ENCODE measurements at regions not wholly inside any gene's neighbourhood (a gene's known extent, or its start where the extent isn't known, plus 50 kb on each side); places are given as distances from the start of the nearest gene placed in this dataset.

GRCh38 chr16:87170310-87170709, 146.9 kb downstream of the C16orf95 start:
- no peak overlapping the region for H3K27ac ChIP-seq
- TF ChIP-seq CTCF (IDR thresholded peaks at IDR 0.05): no peak
- no peaks in the 10 kb centered on the region for H3K27me3 ChIP-seq
- intact Hi-C loops (cut with DNase I): no loop called here
- no peak overlapping the region for H3K4me3 ChIP-seq
- no peaks in the 10 kb centered on the region for H3K4me1 ChIP-seq
- no peaks in the 10 kb centered on the region for H3K9me3 ChIP-seq
- ATAC-seq: no peak
- no peaks in the 10 kb centered on the region for H3K36me3 ChIP-seq
- no peak for DNase-seq

- no peak for ATAC-seq
- no peaks in the 10 kb centered on the region for H3K4me1 ChIP-seq
- H3K9me3 ChIP-seq: no peaks in the 10 kb centered on the region
- H3K27me3 ChIP-seq: no peaks in the 10 kb centered on the region
- no peak overlapping the region for H3K27ac ChIP-seq
- no peak for DNase-seq
- no peaks in the 10 kb centered on the region for H3K36me3 ChIP-seq
- H3K4me3 ChIP-seq: no peak overlapping the region
- TF ChIP-seq CTCF (IDR thresholded peaks at IDR 0.05): no peak
- intact Hi-C loops (cut with DNase I): no loop called here
Measured at GRCh38 chr16:87171723-87172122, 145.5 kb downstream of the C16orf95 start.

GRCh38 chr16:87172632-87173031, 144.6 kb downstream of the C16orf95 start:
- H3K4me3 ChIP-seq: no peak overlapping the region
- no peak for TF ChIP-seq CTCF (IDR thresholded peaks at IDR 0.05)
- no peaks in the 10 kb centered on the region for H3K4me1 ChIP-seq
- peaks cover 3% of the 10 kb centered on the region for H3K27me3 ChIP-seq
- DNase-seq (no peak), ATAC-seq (no peak)
- intact Hi-C loops (cut with DNase I): no loop called here
- no peak overlapping the region for H3K27ac ChIP-seq
- no peaks in the 10 kb centered on the region for H3K36me3 ChIP-seq
- no peaks in the 10 kb centered on the region for H3K9me3 ChIP-seq

- intact Hi-C loops (cut with DNase I): no loop called here
- no peaks in the 10 kb centered on the region for H3K9me3 ChIP-seq
- no peaks in the 10 kb centered on the region for H3K4me1 ChIP-seq
- H3K27ac ChIP-seq: no peak overlapping the region
- ATAC-seq: no peak
- no peak for TF ChIP-seq CTCF (IDR thresholded peaks at IDR 0.05)
- H3K4me3 ChIP-seq: no peak overlapping the region
- H3K27me3 ChIP-seq: peaks cover 4% of the 10 kb centered on the region
- DNase-seq: no peak
- no peaks in the 10 kb centered on the region for H3K36me3 ChIP-seq
Measured at GRCh38 chr16:87173294-87173893, 143.8 kb downstream of the C16orf95 start.

GRCh38 chr16:87174061-87174460, 143.1 kb downstream of the C16orf95 start:
- H3K27ac ChIP-seq: no peak overlapping the region
- H3K4me1 ChIP-seq: peaks cover 4% of the 10 kb centered on the region
- no peak for TF ChIP-seq CTCF (IDR thresholded peaks at IDR 0.05)
- ATAC-seq (no peak), DNase-seq (no peak)
- H3K9me3 ChIP-seq: no peaks in the 10 kb centered on the region
- intact Hi-C loops (cut with DNase I): no loop called here
- no peaks in the 10 kb centered on the region for H3K36me3 ChIP-seq
- peaks cover 4% of the 10 kb centered on the region for H3K27me3 ChIP-seq
- H3K4me3 ChIP-seq: no peak overlapping the region

GRCh38 chr16:87176735-87177134, 140.5 kb downstream of the C16orf95 start:
- no peak overlapping the region for H3K4me3 ChIP-seq
- TF ChIP-seq CTCF (IDR thresholded peaks at IDR 0.05): no peak
- H3K27ac ChIP-seq: no peak overlapping the region
- DNase-seq: no peak
- no peak for ATAC-seq
- intact Hi-C loops (cut with DNase I): no loop called here
- peaks cover 8% of the 10 kb centered on the region for H3K4me1 ChIP-seq
- H3K36me3 ChIP-seq: no peaks in the 10 kb centered on the region
- H3K27me3 ChIP-seq: peaks cover 4% of the 10 kb centered on the region
- no peaks in the 10 kb centered on the region for H3K9me3 ChIP-seq

Measured in upper lobe of right lung (tissue), 1 donor.